ENCODE measurements at regions not wholly inside any gene's neighbourhood (a gene's known extent, or its start where the extent isn't known, plus 50 kb on each side); places are given as distances from the start of the nearest gene placed in this dataset.

GRCh38 chr12:67792185-67792584 lies 143.6 kb downstream of the DYRK2 start:
- no peak for DNase-seq (ENCODE audit: low read depth)
- no peak overlapping the region for H3K4me3 ChIP-seq (ENCODE audit: low read depth, low read length)
- TF ChIP-seq, protein P1, sequence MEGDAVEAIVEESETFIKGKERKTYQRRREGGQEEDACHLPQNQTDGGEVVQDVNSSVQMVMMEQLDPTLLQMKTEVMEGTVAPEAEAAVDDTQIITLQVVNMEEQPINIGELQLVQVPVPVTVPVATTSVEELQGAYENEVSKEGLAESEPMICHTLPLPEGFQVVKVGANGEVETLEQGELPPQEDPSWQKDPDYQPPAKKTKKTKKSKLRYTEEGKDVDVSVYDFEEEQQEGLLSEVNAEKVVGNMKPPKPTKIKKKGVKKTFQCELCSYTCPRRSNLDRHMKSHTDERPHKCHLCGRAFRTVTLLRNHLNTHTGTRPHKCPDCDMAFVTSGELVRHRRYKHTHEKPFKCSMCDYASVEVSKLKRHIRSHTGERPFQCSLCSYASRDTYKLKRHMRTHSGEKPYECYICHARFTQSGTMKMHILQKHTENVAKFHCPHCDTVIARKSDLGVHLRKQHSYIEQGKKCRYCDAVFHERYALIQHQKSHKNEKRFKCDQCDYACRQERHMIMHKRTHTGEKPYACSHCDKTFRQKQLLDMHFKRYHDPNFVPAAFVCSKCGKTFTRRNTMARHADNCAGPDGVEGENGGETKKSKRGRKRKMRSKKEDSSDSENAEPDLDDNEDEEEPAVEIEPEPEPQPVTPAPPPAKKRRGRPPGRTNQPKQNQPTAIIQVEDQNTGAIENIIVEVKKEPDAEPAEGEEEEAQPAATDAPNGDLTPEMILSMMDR (IDR thresholded peaks at IDR 0.05; ENCODE audit: insufficient read depth, low read depth, low read length, missing control alignments): no peak

GRCh38 chr12:67794161-67794560 lies 145.6 kb downstream of the DYRK2 start:
- TF ChIP-seq, protein P1 (IDR thresholded peaks at IDR 0.05; ENCODE audit: insufficient read depth, low read depth, low read length, missing control alignments): no peak
- DNase-seq (ENCODE audit: low read depth): no peak
- H3K4me3 ChIP-seq (ENCODE audit: low read depth, low read length): no peak overlapping the region

DNA sequence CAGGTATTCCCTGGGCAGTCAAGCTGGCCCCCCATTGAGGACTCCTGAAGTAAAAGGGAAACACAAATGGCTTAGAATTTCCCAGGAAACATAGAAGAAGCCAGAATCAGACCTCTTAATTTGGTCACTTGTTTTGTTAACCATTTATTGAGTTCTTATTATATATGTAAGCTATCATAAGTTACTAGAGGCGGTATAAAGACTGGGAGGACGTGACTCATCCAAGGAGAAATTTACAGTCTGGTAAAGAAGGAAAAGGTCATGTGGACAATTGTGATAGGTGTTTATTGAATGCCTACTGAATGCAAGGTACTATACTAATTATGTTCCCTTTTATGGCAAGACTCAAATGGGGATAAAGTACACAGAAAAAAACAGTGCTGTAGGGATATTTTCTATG lies 146.7 kb downstream of the DYRK2 start:
- DNase-seq (ENCODE audit: low read depth): no peak
- H3K4me3 ChIP-seq (ENCODE audit: low read depth, low read length): no peak overlapping the region
- TF ChIP-seq, protein P1 (IDR thresholded peaks at IDR 0.05; ENCODE audit: insufficient read depth, low read depth, low read length, missing control alignments): no peak

GRCh38 chr12:67797185-67797741 lies 148.7 kb downstream of the DYRK2 start:
- TF ChIP-seq, protein P1 (IDR thresholded peaks at IDR 0.05; ENCODE audit: insufficient read depth, low read depth, low read length, missing control alignments): no peak
- no peak for DNase-seq (ENCODE audit: low read depth)
- no peak overlapping the region for H3K4me3 ChIP-seq (ENCODE audit: low read depth, low read length)

DNA sequence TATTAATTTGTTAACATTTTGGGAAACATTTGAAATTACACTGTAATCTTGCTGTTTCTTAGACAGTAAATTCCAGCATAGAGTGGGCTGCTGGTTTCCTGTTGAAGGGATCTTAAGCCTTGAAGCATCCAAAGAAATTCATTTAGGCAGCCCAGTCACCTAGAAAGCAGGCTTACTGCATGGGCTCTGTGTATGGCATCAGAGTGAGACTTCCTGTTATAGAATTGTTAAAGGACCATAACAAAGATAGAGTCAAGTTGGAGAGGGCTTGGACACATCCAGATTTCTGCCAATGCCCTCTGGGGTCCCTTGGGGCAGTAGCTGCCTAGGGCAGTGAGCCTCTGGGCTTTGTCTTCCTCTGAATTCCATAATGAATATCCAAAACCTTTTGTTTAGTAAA lies 149.2 kb downstream of the DYRK2 start:
- TF ChIP-seq, protein P1 (IDR thresholded peaks at IDR 0.05; ENCODE audit: insufficient read depth, low read depth, low read length, missing control alignments): no peak
- H3K4me3 ChIP-seq (ENCODE audit: low read depth, low read length): no peak overlapping the region
- no peak for DNase-seq (ENCODE audit: low read depth)

DNA sequence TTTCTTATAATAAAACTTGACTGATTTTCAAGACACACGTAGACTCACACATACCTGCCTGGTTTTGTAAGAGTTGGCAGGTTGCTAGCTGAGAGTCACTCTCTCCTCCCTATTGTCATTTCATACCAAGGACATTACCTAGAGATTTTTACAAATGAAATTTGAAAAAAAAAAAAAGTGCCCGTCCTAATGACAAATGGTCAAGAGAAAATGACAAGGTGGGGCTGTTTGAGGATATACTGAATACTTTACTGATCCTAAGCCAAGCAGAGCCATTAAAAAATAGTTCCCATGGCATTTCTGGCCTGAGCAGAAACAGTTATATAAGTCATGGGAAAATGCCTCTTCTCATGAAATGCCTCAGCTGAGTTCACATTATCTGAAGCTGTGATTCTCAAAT lies 150.2 kb downstream of the DYRK2 start:
- DNase-seq (ENCODE audit: low read depth): no peak
- H3K4me3 ChIP-seq (ENCODE audit: low read depth, low read length): no peak overlapping the region
- TF ChIP-seq, protein P1 (IDR thresholded peaks at IDR 0.05; ENCODE audit: insufficient read depth, low read depth, low read length, missing control alignments): no peak

DNA sequence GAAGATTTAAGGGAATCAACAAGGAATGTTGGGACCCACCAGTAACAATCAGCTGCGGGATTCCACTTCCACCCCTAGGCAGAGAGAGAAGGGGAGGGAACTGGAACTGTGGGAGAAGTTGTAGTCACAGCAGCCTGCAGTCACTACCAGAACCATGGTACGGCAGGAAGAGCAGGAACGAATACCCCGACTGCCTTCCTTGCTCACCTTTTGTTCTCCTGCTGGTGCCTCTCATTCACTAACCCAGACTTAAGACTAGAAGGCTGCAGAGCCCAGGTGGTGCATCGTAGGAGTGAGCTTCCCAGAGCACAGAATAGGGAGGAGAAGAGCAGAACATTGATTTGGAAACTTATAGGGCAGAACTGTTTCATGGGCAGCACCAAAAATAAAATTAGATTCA lies 154.2 kb downstream of the DYRK2 start:
- TF ChIP-seq, protein P1 (IDR thresholded peaks at IDR 0.05; ENCODE audit: insufficient read depth, low read depth, low read length, missing control alignments): no peak
- H3K4me3 ChIP-seq (ENCODE audit: low read depth, low read length): no peak overlapping the region
- DNase-seq (ENCODE audit: low read depth): no peak

All from GM12865 (cell line).